SK-N-SH treated with all-trans-retinoic acid at 6 μM for 48 hours (cell line): ENCODE measurements at regions not wholly inside any gene's neighbourhood (a gene's known extent, or its start where the extent isn't known, plus 50 kb on each side); places are given as distances from the start of the nearest gene placed in this dataset.

Experiments
- ATAC-seq: fragments of 200-7000 bp; cut with Tn5 transposase; 3 replicates; pipeline ENCODE4 v1.9.1; 2020; ENCODE audit warnings: mild to moderate bottlenecking, moderate library complexity
- ARNTL ChIP-seq: fragments of 450-650 bp; formaldehyde crosslinking; IDR thresholded peaks from 2 replicates; pipeline ENCODE4 v1.5.0; 2020; ENCODE audit warnings: low read depth, mild to moderate bottlenecking, moderate library complexity, borderline replicate concordance
- CREB5 ChIP-seq: fragments of 250-450 bp; sonication (Bioruptor Pico); IDR thresholded peaks from 2 replicates; pipeline ENCODE4 v1.5.1; 2020; ENCODE audit warnings: low read depth, mild to moderate bottlenecking, moderate library complexity
- CSDC2 ChIP-seq: fragments of 250-450 bp; sonication (Bioruptor Pico); IDR thresholded peaks from 2 replicates; pipeline ENCODE4 v1.5.0; 2020; ENCODE audit warnings: mild to moderate bottlenecking, moderate library complexity
- CSRNP3 ChIP-seq: fragments of 250-450 bp; sonication (Bioruptor Pico); IDR thresholded peaks from 2 replicates; pipeline ENCODE4 v1.5.1; 2021; ENCODE audit warnings: mild to moderate bottlenecking, moderate library complexity
- ESRRG ChIP-seq: fragments of 250-450 bp; sonication (Bioruptor Pico); IDR thresholded peaks from 2 replicates; pipeline ENCODE4 v1.6.1; 2021; ENCODE audit warnings: mild to moderate bottlenecking
- GLIS3 ChIP-seq: fragments of 250-450 bp; sonication (Bioruptor Pico); IDR thresholded peaks from 2 replicates; pipeline ENCODE4 v1.5.0; 2020; ENCODE audit warnings: mild to moderate bottlenecking, moderate library complexity
- OSR1 ChIP-seq: fragments of 250-450 bp; sonication (Bioruptor Pico); IDR thresholded peaks from 2 replicates; pipeline ENCODE4 v1.8.0; 2022; ENCODE audit warnings: moderate library complexity, mild to moderate bottlenecking, inconsistent platforms
- PATZ1 ChIP-seq: fragments of 250-450 bp; sonication (Bioruptor Pico); IDR thresholded peaks from 2 replicates; pipeline ENCODE4 v1.8.0; 2020; ENCODE audit warnings: mild to moderate bottlenecking, moderate library complexity, borderline replicate concordance
- POU6F1 ChIP-seq: fragments of 250-450 bp; sonication (Bioruptor Pico); IDR thresholded peaks from 2 replicates; pipeline ENCODE4 v1.8.0; 2021; ENCODE audit warnings: low read depth, mild to moderate bottlenecking, moderate library complexity, borderline replicate concordance
- PPARA ChIP-seq: fragments of 250-450 bp; sonication (Bioruptor Pico); IDR thresholded peaks from 2 replicates; pipeline ENCODE4 v1.5.0; 2020; ENCODE audit warnings: mild to moderate bottlenecking, borderline replicate concordance
- RARB ChIP-seq: fragments of 250-450 bp; sonication (Bioruptor Pico); IDR thresholded peaks from 2 replicates; pipeline ENCODE4 v1.8.0; 2021; ENCODE audit warnings: mild to moderate bottlenecking, moderate library complexity
- TCF4 ChIP-seq: fragments of 250-450 bp; sonication (Bioruptor Pico); IDR thresholded peaks from 2 replicates; pipeline ENCODE4 v1.8.0; 2021; ENCODE audit warnings: mild to moderate bottlenecking, moderate library complexity, borderline replicate concordance
- TOX ChIP-seq: fragments of 250-450 bp; sonication (Bioruptor Pico); IDR thresholded peaks from 2 replicates; pipeline ENCODE4 v1.8.0; 2021; ENCODE audit warnings: mild to moderate bottlenecking, moderate library complexity, borderline replicate concordance
- TSHZ2 ChIP-seq: fragments of 250-450 bp; sonication (Bioruptor Pico); IDR thresholded peaks from 2 replicates; pipeline ENCODE4 v1.5.0; 2020; ENCODE audit warnings: mild to moderate bottlenecking, moderate library complexity
- ZC3H10 ChIP-seq: fragments of 250-450 bp; sonication (Bioruptor Pico); IDR thresholded peaks from 2 replicates; pipeline ENCODE4 v1.5.1; 2021; ENCODE audit warnings: mild to moderate bottlenecking, moderate library complexity
- ZFP3 ChIP-seq: fragments of 250-450 bp; sonication (Bioruptor Pico); IDR thresholded peaks from 2 replicates; pipeline ENCODE4 v1.5.0; 2020; ENCODE audit warnings: mild to moderate bottlenecking, moderate library complexity
- ZFP30 ChIP-seq: fragments of 450-650 bp; formaldehyde crosslinking; IDR thresholded peaks from 2 replicates; pipeline ENCODE4 v1.5.0; 2022; ENCODE audit warnings: mild to moderate bottlenecking, moderate library complexity
- ZNF565 ChIP-seq: fragments of 450-650 bp; formaldehyde crosslinking; conservative IDR thresholded peaks from 2 replicates; pipeline ENCODE4 v1.5.0; 2020; ENCODE audit warnings: low read depth, mild to moderate bottlenecking, moderate library complexity
- ZNF70 ChIP-seq: fragments of 450-650 bp; formaldehyde crosslinking; IDR thresholded peaks from 2 replicates; pipeline ENCODE4 v1.5.0; 2020; ENCODE audit warnings: mild to moderate bottlenecking, moderate library complexity
- ZNF8 ChIP-seq: fragments of 450-650 bp; formaldehyde crosslinking; IDR thresholded peaks from 2 replicates; pipeline ENCODE4 v1.5.0; 2020; ENCODE audit warnings: mild to moderate bottlenecking, moderate library complexity

- no peak for ATAC-seq
- no peak for TF ChIP-seq ZFP30
- TF ChIP-seq TCF4 (CRISPR knock-in tag): no peak
- no peak for TF ChIP-seq ZFP3 (CRISPR knock-in tag)
- no peak for TF ChIP-seq TOX (CRISPR knock-in tag)
- no peak for TF ChIP-seq ZC3H10 (CRISPR knock-in tag)
- TF ChIP-seq ZNF565 (CRISPR knock-in tag): no peak
- TF ChIP-seq POU6F1: no peak
- no peak for TF ChIP-seq RARB (CRISPR knock-in tag)
- no peak for TF ChIP-seq CSDC2 (CRISPR knock-in tag)
- TF ChIP-seq, all 23 proteins: peak for 0
These were observed 553.1 kb upstream of the FLRT2 start for GRCh38 chr14:84976805-84977204.

- ATAC-seq: no peak
- TF ChIP-seq ZC3H10 (CRISPR knock-in tag) (no peak), CSRNP3 (CRISPR knock-in tag) (no peak), ESRRG (no peak)
- TF ChIP-seq, all 23 proteins: peak for 0
These were observed 542.9 kb upstream of the FLRT2 start for GRCh38 chr14:84987042-84987441.

GRCh38 chr14:84988357-84988756 is 541.6 kb upstream of the FLRT2 start:
- TF ChIP-seq RARB (CRISPR knock-in tag) (no peak), GLIS3 (CRISPR knock-in tag) (no peak), ARNTL (no peak), OSR1 (CRISPR knock-in tag) (no peak), CSRNP3 (CRISPR knock-in tag) (no peak), PATZ1 (CRISPR knock-in tag) (no peak), ZFP3 (CRISPR knock-in tag) (no peak), ZNF8 (no peak), ZNF565 (CRISPR knock-in tag) (no peak), ESRRG (no peak), TSHZ2 (CRISPR knock-in tag) (no peak), CSDC2 (CRISPR knock-in tag) (no peak), ZNF70 (CRISPR knock-in tag) (no peak)
- ATAC-seq: no peak

- no peak for ATAC-seq
- TF ChIP-seq TSHZ2 (CRISPR knock-in tag) (no peak), PATZ1 (CRISPR knock-in tag) (no peak), CREB5 (no peak), ZNF8 (no peak), ZC3H10 (CRISPR knock-in tag) (no peak), GLIS3 (CRISPR knock-in tag) (no peak), ZFP3 (CRISPR knock-in tag) (no peak), ARNTL (no peak), PPARA (CRISPR knock-in tag) (no peak), RARB (CRISPR knock-in tag) (no peak)
These were observed 538.9 kb upstream of the FLRT2 start for GRCh38 chr14:84991021-84991420.
